Parathyroid adenoma (tissue), 2 donors: ENCODE measurements at regions not wholly inside any gene's neighbourhood (a gene's known extent, or its start where the extent isn't known, plus 50 kb on each side); places are given as distances from the start of the nearest gene placed in this dataset.

Source experiments
- H2AFZ ChIP-seq: fragments of 300-600 bp; sonication (generic); one replicate; pipeline ENCODE4 v1.7.0; 2017; ENCODE audit warnings: antibody characterized with exemption, mild to moderate bottlenecking
- H3K27ac ChIP-seq: fragments of 300-600 bp; sonication (generic); one replicate; pipeline ENCODE4 v1.7.0; 2017
- H3K27me3 ChIP-seq: fragments of 300-600 bp; sonication (generic); one replicate; pipeline ENCODE4 v1.7.0; 2017; ENCODE audit warnings: low read length; ENCODE audit not compliant: control insufficient read depth, insufficient read depth
- H3K36me3 ChIP-seq: fragments of 300-600 bp; sonication (generic); one replicate; pipeline ENCODE4 v1.7.0; 2017; ENCODE audit warnings: low read length; ENCODE audit not compliant: control insufficient read depth, insufficient read depth
- H3K4me1 ChIP-seq: fragments of 300-600 bp; sonication (generic); one replicate; pipeline ENCODE4 v1.7.0; 2017; ENCODE audit warnings: control low read depth
- H3K4me2 ChIP-seq: fragments of 300-600 bp; sonication (generic); one replicate; pipeline ENCODE4 v1.7.0; 2017; ENCODE audit warnings: low read length
- H3K4me3 ChIP-seq: fragments of 300-600 bp; sonication (generic); one replicate; pipeline ENCODE4 v1.7.0; 2017; ENCODE audit warnings: low read depth, low read length
- H3K79me2 ChIP-seq: fragments of 300-600 bp; sonication (generic); one replicate; pipeline ENCODE4 v1.7.0; 2017; ENCODE audit warnings: control low read depth
- H3K9ac ChIP-seq: fragments of 300-600 bp; sonication (generic); one replicate; pipeline ENCODE4 v1.7.0; 2017; ENCODE audit warnings: mild to moderate bottlenecking
- H3K9me3 ChIP-seq: fragments of 300-600 bp; sonication (generic); one replicate; pipeline ENCODE4 v1.7.0; 2017; ENCODE audit warnings: low read length; ENCODE audit not compliant: control insufficient read depth
- CTCF ChIP-seq: fragments of 300-600 bp; sonication (generic); IDR thresholded peaks from one replicate; pipeline ENCODE4 v1.7.0; 2017; ENCODE audit warnings: antibody characterized with exemption, mild to moderate bottlenecking
- donor health status: primary hyperparathyroidism.

GRCh38 chr12:46435625-46436024 lies 63.1 kb upstream of the SLC38A2 start:
- no peak for TF ChIP-seq CTCF
- Histone ChIP-seq H3K79me2 (no peaks in the 10 kb centered on the region), H3K9ac (no peak overlapping the region), H3K27me3 (no peaks in the 10 kb centered on the region), H3K4me1 (peaks cover 12% of the 10 kb centered on the region), H3K4me3 (no peak overlapping the region), H2AFZ (no peak overlapping the region), H3K4me2 (no peak overlapping the region), H3K36me3 (no peaks in the 10 kb centered on the region), H3K9me3 (no peaks in the 10 kb centered on the region), H3K27ac (no peak overlapping the region)

- no peak overlapping the region for H3K4me3 ChIP-seq
- no peaks in the 10 kb centered on the region for H3K27me3 ChIP-seq
- no peak overlapping the region for H3K27ac ChIP-seq
- H3K9ac ChIP-seq, result no peak overlapping the region
- no peaks in the 10 kb centered on the region for H3K79me2 ChIP-seq
- H2AFZ ChIP-seq, result no peak overlapping the region
- H3K36me3 ChIP-seq, result no peaks in the 10 kb centered on the region
- H3K9me3 ChIP-seq, result no peaks in the 10 kb centered on the region
- no peak overlapping the region for H3K4me2 ChIP-seq
- TF ChIP-seq CTCF, result no peak
- H3K4me1 ChIP-seq, result peaks cover 14% of the 10 kb centered on the region
Measured at GRCh38 chr12:46435029-46435428, 62.5 kb upstream of the SLC38A2 start.

- H3K36me3 ChIP-seq, result no peaks in the 10 kb centered on the region
- H3K79me2 ChIP-seq, result no peaks in the 10 kb centered on the region
- no peaks in the 10 kb centered on the region for H3K27me3 ChIP-seq
- H2AFZ ChIP-seq, result no peak overlapping the region
- peaks cover 14% of the 10 kb centered on the region for H3K4me1 ChIP-seq
- H3K9me3 ChIP-seq, result no peaks in the 10 kb centered on the region
- H3K4me2 ChIP-seq, result no peak overlapping the region
- no peak overlapping the region for H3K9ac ChIP-seq
- no peak overlapping the region for H3K4me3 ChIP-seq
- H3K27ac ChIP-seq, result no peak overlapping the region
- no peak for TF ChIP-seq CTCF
Measured at GRCh38 chr12:46433829-46434228, 61.3 kb upstream of the SLC38A2 start.

GRCh38 chr12:46432325-46432724 lies 59.8 kb upstream of the SLC38A2 start:
- TF ChIP-seq CTCF, result no peak
- no peaks in the 10 kb centered on the region for H3K79me2 ChIP-seq
- no peaks in the 10 kb centered on the region for H3K9me3 ChIP-seq
- no peaks in the 10 kb centered on the region for H3K27me3 ChIP-seq
- H3K4me2 ChIP-seq, result no peak overlapping the region
- no peak overlapping the region for H3K9ac ChIP-seq
- no peak overlapping the region for H2AFZ ChIP-seq
- no peak overlapping the region for H3K27ac ChIP-seq
- H3K4me3 ChIP-seq, result no peak overlapping the region
- no peaks in the 10 kb centered on the region for H3K36me3 ChIP-seq
- H3K4me1 ChIP-seq, result peaks cover 10% of the 10 kb centered on the region

GRCh38 chr12:46430340-46430948 lies 57.9 kb upstream of the SLC38A2 start:
- H2AFZ ChIP-seq, result peak overlapping the region; percentile 7
- TF ChIP-seq CTCF, result no peak
- H3K9me3 ChIP-seq, result no peaks in the 10 kb centered on the region
- no peaks in the 10 kb centered on the region for H3K36me3 ChIP-seq
- no peak overlapping the region for H3K4me3 ChIP-seq
- H3K27me3 ChIP-seq, result no peaks in the 10 kb centered on the region
- no peak overlapping the region for H3K9ac ChIP-seq
- H3K27ac ChIP-seq, result no peak overlapping the region
- H3K4me1 ChIP-seq, result peaks cover 8% of the 10 kb centered on the region
- no peak overlapping the region for H3K4me2 ChIP-seq
- no peaks in the 10 kb centered on the region for H3K79me2 ChIP-seq
